AG09309 (cell line): ENCODE measurements at regions not wholly inside any gene's neighbourhood (a gene's known extent, or its start where the extent isn't known, plus 50 kb on each side); places are given as distances from the start of the nearest gene placed in this dataset.
"Not testable (repeated sequence)": the region's sequence is repeated elsewhere in the genome, so short reads cannot be mapped to it uniquely, and the experiment has no call there.

Source experiments
- DNase-seq: peaks from one replicate; pipeline ENCODE4 v3.0.0-alpha.2; 2010; ENCODE audit warnings: low read depth
- H3K4me3 ChIP-seq: 2 replicates; pipeline ENCODE4 v1.5.1; 2011; ENCODE audit warnings: mild to moderate bottlenecking, low read depth, low read length, moderate library complexity; ENCODE audit not compliant: control insufficient read depth
- CTCF ChIP-seq: IDR thresholded peaks from 2 replicates; pipeline ENCODE4 v1.5.1; 2011; ENCODE audit warnings: mild to moderate bottlenecking, low read depth, low read length, inconsistent platforms; ENCODE audit not compliant: insufficient read depth, control insufficient read depth; ENCODE audit errors: missing control alignments

- H3K4me3 ChIP-seq: no peak overlapping the region
- no peak for TF ChIP-seq CTCF
- no peak for DNase-seq
These were observed 147.6 kb downstream of the RTP5 start for GRCh38 chr2:242017086-242017485.

- not testable (repeated sequence) for H3K4me3 ChIP-seq, DNase-seq
These were observed 148.9 kb downstream of the RTP5 start for GRCh38 chr2:242018416-242018815.

GRCh38 chr2:242019344-242019743 lies 149.8 kb downstream of the RTP5 start:
- no peak for DNase-seq
- TF ChIP-seq CTCF: no peak
- no peak overlapping the region for H3K4me3 ChIP-seq

GRCh38 chr2:242020196-242021004 lies 150.9 kb downstream of the RTP5 start:
- DNase-seq: no peak
- no peak for TF ChIP-seq CTCF
- H3K4me3 ChIP-seq: no peak overlapping the region

GRCh38 chr2:242022550-242023290 lies 153.2 kb downstream of the RTP5 start:
- H3K4me3 ChIP-seq: no peak overlapping the region
- TF ChIP-seq CTCF: no peak
- DNase-seq: no peak

- DNase-seq: no peak
- no peak overlapping the region for H3K4me3 ChIP-seq
- TF ChIP-seq CTCF: no peak
These were observed 155.3 kb downstream of the RTP5 start for GRCh38 chr2:242024751-242025355.
